ENCODE measurements at regions not wholly inside any gene's neighbourhood (a gene's known extent, or its start where the extent isn't known, plus 50 kb on each side); places are given as distances from the start of the nearest gene placed in this dataset.
"Not testable (repeated sequence)": the region's sequence is repeated elsewhere in the genome, so short reads cannot be mapped to it uniquely, and the experiment has no call there.

- TF ChIP-seq CTCF (IDR thresholded peaks at IDR 0.05; ENCODE audit: insufficient read depth, low read length) (no peak), POLR2AphosphoS5 (IDR thresholded peaks at IDR 0.05; ENCODE audit: low read depth) (no peak), SPI1 (IDR thresholded peaks at IDR 0.05; ENCODE audit: borderline replicate concordance, low read depth) (no peak), GABPA (IDR thresholded peaks at IDR 0.05; ENCODE audit: low read depth) (no peak)
- TF ChIP-seq, protein P1, sequence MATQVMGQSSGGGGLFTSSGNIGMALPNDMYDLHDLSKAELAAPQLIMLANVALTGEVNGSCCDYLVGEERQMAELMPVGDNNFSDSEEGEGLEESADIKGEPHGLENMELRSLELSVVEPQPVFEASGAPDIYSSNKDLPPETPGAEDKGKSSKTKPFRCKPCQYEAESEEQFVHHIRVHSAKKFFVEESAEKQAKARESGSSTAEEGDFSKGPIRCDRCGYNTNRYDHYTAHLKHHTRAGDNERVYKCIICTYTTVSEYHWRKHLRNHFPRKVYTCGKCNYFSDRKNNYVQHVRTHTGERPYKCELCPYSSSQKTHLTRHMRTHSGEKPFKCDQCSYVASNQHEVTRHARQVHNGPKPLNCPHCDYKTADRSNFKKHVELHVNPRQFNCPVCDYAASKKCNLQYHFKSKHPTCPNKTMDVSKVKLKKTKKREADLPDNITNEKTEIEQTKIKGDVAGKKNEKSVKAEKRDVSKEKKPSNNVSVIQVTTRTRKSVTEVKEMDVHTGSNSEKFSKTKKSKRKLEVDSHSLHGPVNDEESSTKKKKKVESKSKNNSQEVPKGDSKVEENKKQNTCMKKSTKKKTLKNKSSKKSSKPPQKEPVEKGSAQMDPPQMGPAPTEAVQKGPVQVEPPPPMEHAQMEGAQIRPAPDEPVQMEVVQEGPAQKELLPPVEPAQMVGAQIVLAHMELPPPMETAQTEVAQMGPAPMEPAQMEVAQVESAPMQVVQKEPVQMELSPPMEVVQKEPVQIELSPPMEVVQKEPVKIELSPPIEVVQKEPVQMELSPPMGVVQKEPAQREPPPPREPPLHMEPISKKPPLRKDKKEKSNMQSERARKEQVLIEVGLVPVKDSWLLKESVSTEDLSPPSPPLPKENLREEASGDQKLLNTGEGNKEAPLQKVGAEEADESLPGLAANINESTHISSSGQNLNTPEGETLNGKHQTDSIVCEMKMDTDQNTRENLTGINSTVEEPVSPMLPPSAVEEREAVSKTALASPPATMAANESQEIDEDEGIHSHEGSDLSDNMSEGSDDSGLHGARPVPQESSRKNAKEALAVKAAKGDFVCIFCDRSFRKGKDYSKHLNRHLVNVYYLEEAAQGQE (IDR thresholded peaks at IDR 0.05; ENCODE audit: insufficient replicate concordance, low read depth), result no peak
- DNase-seq (ENCODE audit: low read depth in 1 of 2, low spot score in 1 of 2), result no peak
- Histone ChIP-seq H3K27ac (replicated peaks) (no peak overlapping the region), H3K4me3 (replicated peaks; ENCODE audit: insufficient read depth, low read length) (no peak overlapping the region), H3K27me3 (ENCODE audit: insufficient read depth, poor library complexity, severe bottlenecking) (no peaks in the 10 kb centered on the region)
Observed at GRCh38 chr12:28759333-28759732, 389.7 kb upstream of the FAR2 start.

DNA sequence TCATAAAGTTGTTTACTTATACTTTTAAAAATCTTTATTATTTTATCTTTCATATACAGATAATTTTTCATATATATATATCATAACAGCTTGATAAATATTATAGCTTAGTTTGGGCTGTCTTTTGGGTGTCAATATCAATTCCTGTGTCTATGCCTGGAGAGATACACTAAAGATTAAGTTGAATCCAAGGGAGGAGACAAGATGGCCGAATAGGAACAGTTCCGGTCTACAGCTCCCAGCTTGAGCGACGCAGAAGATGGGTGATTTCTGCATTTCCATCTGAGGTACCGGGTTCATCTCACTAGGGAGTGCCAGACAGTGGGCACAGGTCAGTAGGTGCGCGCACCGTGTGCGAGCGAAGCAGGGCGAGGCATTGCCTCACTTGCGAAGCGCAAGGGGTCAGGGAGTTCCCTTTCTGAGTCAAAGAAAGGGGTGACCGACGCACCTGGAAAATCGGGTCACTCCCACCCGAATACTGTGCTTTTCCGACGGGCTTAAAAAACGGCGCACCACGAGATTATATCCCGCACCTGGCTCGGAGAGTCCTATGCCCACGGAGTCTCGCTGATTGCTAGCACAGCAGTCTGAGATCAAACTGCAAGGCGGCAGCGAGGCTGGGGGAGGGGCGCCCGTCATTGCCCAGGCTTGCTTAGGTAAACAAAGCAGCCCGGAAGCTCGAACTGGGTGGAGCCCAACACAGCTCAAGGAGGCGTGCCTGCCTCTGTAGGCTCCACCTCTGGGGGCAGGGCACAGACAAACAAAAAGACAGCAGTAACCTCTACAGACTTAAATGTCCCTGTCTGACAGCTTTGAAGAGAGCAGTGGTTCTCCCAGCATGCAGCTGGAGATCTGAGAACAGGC lies 388.8 kb upstream of the FAR2 start:
- not testable (repeated sequence) for H3K27ac ChIP-seq (replicated peaks); H3K4me3 ChIP-seq (replicated peaks; ENCODE audit: insufficient read depth, low read length); H3K27me3 ChIP-seq (ENCODE audit: insufficient read depth, poor library complexity, severe bottlenecking); DNase-seq (ENCODE audit: low read depth in 1 of 2, low spot score in 1 of 2)

DNA sequence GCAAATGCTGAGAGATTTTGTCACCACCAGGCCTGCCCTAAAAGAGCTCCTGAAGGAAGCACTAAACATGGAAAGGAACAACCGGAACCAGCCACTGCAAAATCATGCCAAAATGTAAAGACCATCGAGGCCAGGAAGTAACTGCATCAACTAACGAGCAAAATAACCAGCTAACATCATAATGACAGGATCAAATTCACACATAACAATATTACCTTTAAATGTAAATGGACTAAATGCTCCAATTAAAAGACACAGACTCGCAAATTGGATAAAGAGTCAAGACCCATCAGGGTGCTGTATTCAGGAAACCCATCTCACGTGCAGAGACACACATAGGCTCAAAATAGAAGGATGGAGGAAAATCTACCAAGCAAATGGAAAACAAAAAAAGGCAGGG lies 387.2 kb upstream of the FAR2 start:
- DNase-seq (ENCODE audit: low read depth in 1 of 2, low spot score in 1 of 2); H3K27me3 ChIP-seq (ENCODE audit: insufficient read depth, poor library complexity, severe bottlenecking); H3K27ac ChIP-seq (replicated peaks); H3K4me3 ChIP-seq (replicated peaks; ENCODE audit: insufficient read depth, low read length): not testable (repeated sequence)

DNA sequence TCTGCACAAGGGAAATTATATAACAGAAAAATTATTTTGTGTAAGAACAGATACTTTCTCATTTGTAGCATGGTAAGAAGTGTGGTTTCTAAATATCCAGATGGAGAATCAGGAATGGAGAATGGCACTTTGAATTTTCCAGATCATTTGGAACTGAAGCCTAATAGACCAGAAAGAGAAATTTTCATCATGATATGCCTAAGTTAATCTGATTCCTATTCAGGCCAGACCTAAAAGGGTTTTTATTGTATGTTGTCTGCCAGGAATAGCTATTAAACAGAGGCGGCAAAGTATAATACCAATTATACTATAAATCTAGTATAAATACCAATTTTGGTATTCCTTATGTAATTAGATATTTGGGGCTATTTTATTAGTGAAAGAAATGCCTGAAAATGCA lies 382.7 kb upstream of the FAR2 start:
- TF ChIP-seq, protein P1 (IDR thresholded peaks at IDR 0.05; ENCODE audit: insufficient replicate concordance, low read depth), result no peak
- TF ChIP-seq SPI1 (IDR thresholded peaks at IDR 0.05; ENCODE audit: borderline replicate concordance, low read depth) (no peak), POLR2AphosphoS5 (IDR thresholded peaks at IDR 0.05; ENCODE audit: low read depth) (no peak), GABPA (IDR thresholded peaks at IDR 0.05; ENCODE audit: low read depth) (no peak), CTCF (IDR thresholded peaks at IDR 0.05; ENCODE audit: insufficient read depth, low read length) (no peak)
- Histone ChIP-seq H3K27ac (replicated peaks) (no peak overlapping the region), H3K27me3 (ENCODE audit: insufficient read depth, poor library complexity, severe bottlenecking) (no peaks in the 10 kb centered on the region), H3K4me3 (replicated peaks; ENCODE audit: insufficient read depth, low read length) (no peak overlapping the region)
- DNase-seq (ENCODE audit: low read depth in 1 of 2, low spot score in 1 of 2), result no peak

- H3K27ac ChIP-seq (replicated peaks), result no peak overlapping the region
- no peak for DNase-seq (ENCODE audit: low read depth in 1 of 2, low spot score in 1 of 2)
- TF ChIP-seq, protein P1 (IDR thresholded peaks at IDR 0.05; ENCODE audit: insufficient replicate concordance, low read depth), result no peak
- H3K4me3 ChIP-seq (replicated peaks; ENCODE audit: insufficient read depth, low read length), result no peak overlapping the region
- H3K27me3 ChIP-seq (ENCODE audit: insufficient read depth, poor library complexity, severe bottlenecking), result no peaks in the 10 kb centered on the region
Observed at GRCh38 chr12:28767836-28768348, 381.2 kb upstream of the FAR2 start.

Measured in HL-60 (cell line).